HepG2 (cell line): ENCODE measurements at regions not wholly inside any gene's neighbourhood (a gene's known extent, or its start where the extent isn't known, plus 50 kb on each side); places are given as distances from the start of the nearest gene placed in this dataset.

Experiments
- BRF2 ChIP-seq: sonication (generic); formaldehyde crosslinking; IDR thresholded peaks from 2 replicates; pipeline ENCODE4 v1.8.1; 2022; ENCODE audit warnings: mild to moderate bottlenecking, missing genetic modification reagents
- EHMT2 ChIP-seq: fragments of 200-600 bp; sonication (generic); IDR thresholded peaks from 2 replicates; pipeline ENCODE4 v1.7.0; 2017; ENCODE audit warnings: antibody characterized with exemption, low read depth, low read length, borderline replicate concordance
- HMG20B ChIP-seq: conservative IDR thresholded peaks from 2 replicates; pipeline ENCODE4 v1.6.1; 2016; ENCODE audit warnings: missing genetic modification reagents, missing compliant biosample characterization
- POGZ ChIP-seq: sonication (generic); formaldehyde crosslinking; IDR thresholded peaks from 2 replicates; pipeline ENCODE4 v1.4.0; 2020; ENCODE audit warnings: mild to moderate bottlenecking, missing genetic modification reagents
- POLR2AphosphoS5 ChIP-seq: IDR thresholded peaks from 2 replicates; pipeline ENCODE4 v1.6.1; 2012; ENCODE audit warnings: low read depth, low read length
- SOX6 ChIP-seq, 2 experiments: fragments of 450-650 bp in 1 of 2; sonication (generic) in 1 of 2; formaldehyde crosslinking in 1 of 2; IDR thresholded peaks; 2 replicates each; pipeline versions ENCODE4 v1.4.0 to v1.6.1; 2017 to 2020; ENCODE audit warnings: antibody characterized with exemption in 1 of 2, mild to moderate bottlenecking in 1 of 2, missing genetic modification reagents in 1 of 2
- SRF ChIP-seq: IDR thresholded peaks from 2 replicates; pipeline ENCODE4 v1.6.1; 2011; ENCODE audit warnings: mild to moderate bottlenecking, low read depth, low read length, moderate library complexity
- SUZ12 ChIP-seq: fragments of 150-350 bp; IDR thresholded peaks from 2 replicates; pipeline ENCODE4 v1.6.1; 2014; ENCODE audit warnings: low read depth, low read length
- TAF1 ChIP-seq: sonication (generic); formaldehyde crosslinking; IDR thresholded peaks from 2 replicates; pipeline ENCODE4 v1.4.0; 2020; ENCODE audit warnings: missing genetic modification reagents
- ZBTB40 ChIP-seq, 2 experiments: fragments of 450-650 bp in 1 of 2; sonication (generic) in 1 of 2; formaldehyde crosslinking in 1 of 2; IDR thresholded peaks; 2 replicates each; pipeline versions ENCODE4 v1.6.1 to v1.8.0; 2016 to 2022; ENCODE audit warnings: antibody characterized with exemption in 1 of 2, mild to moderate bottlenecking in 1 of 2, missing genetic modification reagents in 1 of 2
- ZNF619 ChIP-seq: sonication (generic); formaldehyde crosslinking; IDR thresholded peaks from 2 replicates; pipeline ENCODE4 v1.4.0; 2020; ENCODE audit warnings: mild to moderate bottlenecking, missing genetic modification reagents
- TF ChIP-seq, protein P1 (sequence below): IDR thresholded peaks from 2 replicates; pipeline ENCODE4 v1.6.1; 2012; ENCODE audit warnings: low read length, improper control_type of control experiment
- TF ChIP-seq, protein P2 (sequence below): sonication (generic); formaldehyde crosslinking; IDR thresholded peaks from 2 replicates; pipeline ENCODE4 v1.8.1; 2023; ENCODE audit warnings: mild to moderate bottlenecking, inconsistent platforms, moderate library complexity, missing genetic modification reagents, borderline replicate concordance

DNA sequence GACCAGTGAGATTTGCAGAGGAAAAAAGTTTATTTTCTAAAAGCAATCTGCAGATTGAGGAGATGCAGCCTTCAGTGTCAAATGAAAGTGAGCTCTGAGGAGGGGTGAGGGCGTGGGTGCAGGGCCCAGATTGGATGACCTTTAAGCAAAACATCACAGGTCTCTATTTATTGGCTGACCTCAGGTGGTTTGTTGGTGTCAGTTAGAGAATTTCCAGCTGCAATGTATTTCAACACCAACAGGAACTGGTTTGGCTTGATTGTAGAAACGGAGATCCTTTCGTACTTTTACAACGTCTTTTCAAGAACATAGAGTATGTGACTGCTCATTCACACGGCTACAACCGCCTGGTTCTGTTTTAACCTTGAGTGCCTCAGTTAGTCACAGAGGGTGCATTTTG, 1069.1 kb downstream of the EFNA5 start:
- TF ChIP-seq SUZ12 (no peak), POLR2AphosphoS5 (no peak), SRF (no peak), HMG20B (CRISPR knock-in tag) (no peak), ZNF619 (CRISPR knock-in tag) (no peak), BRF2 (CRISPR knock-in tag) (no peak), EHMT2 (no peak), SOX6 (IDR thresholded peaks at IDR 0.05) (no peak), SOX6 (CRISPR knock-in tag; IDR thresholded peaks at IDR 0.05) (no peak), TAF1 (CRISPR knock-in tag) (no peak), ZBTB40 (IDR thresholded peaks at IDR 0.05) (no peak), ZBTB40 (CRISPR knock-in tag; IDR thresholded peaks at IDR 0.05) (no peak), POGZ (CRISPR knock-in tag) (no peak)
- TF ChIP-seq, protein P1, sequence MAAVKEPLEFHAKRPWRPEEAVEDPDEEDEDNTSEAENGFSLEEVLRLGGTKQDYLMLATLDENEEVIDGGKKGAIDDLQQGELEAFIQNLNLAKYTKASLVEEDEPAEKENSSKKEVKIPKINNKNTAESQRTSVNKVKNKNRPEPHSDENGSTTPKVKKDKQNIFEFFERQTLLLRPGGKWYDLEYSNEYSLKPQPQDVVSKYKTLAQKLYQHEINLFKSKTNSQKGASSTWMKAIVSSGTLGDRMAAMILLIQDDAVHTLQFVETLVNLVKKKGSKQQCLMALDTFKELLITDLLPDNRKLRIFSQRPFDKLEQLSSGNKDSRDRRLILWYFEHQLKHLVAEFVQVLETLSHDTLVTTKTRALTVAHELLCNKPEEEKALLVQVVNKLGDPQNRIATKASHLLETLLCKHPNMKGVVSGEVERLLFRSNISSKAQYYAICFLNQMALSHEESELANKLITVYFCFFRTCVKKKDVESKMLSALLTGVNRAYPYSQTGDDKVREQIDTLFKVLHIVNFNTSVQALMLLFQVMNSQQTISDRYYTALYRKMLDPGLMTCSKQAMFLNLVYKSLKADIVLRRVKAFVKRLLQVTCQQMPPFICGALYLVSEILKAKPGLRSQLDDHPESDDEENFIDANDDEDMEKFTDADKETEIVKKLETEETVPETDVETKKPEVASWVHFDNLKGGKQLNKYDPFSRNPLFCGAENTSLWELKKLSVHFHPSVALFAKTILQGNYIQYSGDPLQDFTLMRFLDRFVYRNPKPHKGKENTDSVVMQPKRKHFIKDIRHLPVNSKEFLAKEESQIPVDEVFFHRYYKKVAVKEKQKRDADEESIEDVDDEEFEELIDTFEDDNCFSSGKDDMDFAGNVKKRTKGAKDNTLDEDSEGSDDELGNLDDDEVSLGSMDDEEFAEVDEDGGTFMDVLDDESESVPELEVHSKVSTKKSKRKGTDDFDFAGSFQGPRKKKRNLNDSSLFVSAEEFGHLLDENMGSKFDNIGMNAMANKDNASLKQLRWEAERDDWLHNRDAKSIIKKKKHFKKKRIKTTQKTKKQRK: no peak
- TF ChIP-seq, protein P2, sequence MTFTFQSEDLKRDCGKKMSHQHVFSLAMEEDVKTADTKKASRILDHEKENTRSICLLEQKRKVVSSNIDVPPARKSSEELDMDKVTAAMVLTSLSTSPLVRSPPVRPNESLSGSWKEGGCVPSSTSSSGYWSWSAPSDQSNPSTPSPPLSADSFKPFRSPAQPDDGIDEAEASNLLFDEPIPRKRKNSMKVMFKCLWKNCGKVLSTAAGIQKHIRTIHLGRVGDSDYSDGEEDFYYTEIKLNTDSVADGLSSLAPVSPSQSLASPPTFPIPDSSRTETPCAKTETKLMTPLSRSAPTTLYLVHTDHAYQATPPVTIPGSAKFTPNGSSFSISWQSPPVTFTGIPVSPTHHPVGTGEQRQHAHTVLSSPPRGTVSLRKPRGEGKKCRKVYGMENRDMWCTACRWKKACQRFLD (CRISPR knock-in tag): no peak
